Fibroblast of skin of left quadriceps (primary cell): ENCODE measurements at regions not wholly inside any gene's neighbourhood (a gene's known extent, or its start where the extent isn't known, plus 50 kb on each side); places are given as distances from the start of the nearest gene placed in this dataset.

Source experiments
- DNase-seq, 2 experiments: peaks; one replicate each; pipeline ENCODE4 v3.0.0-alpha.2; 2013; ENCODE audit warnings: low read depth in 2 of 2

GRCh38 chr5:74954919-74955318 is 88.7 kb upstream of the FAM169A start:
- DNase-seq = peak in 1 of 2 experiments; percentile 31

GRCh38 chr5:74953937-74954720 is 87.9 kb upstream of the FAM169A start:
- no peak for DNase-seq

- no peak for DNase-seq
These were observed 87.4 kb upstream of the FAM169A start for GRCh38 chr5:74953554-74953936.

GRCh38 chr5:74952406-74952805 is 86.2 kb upstream of the FAM169A start:
- DNase-seq = no peak

GRCh38 chr5:74951865-74952264 is 85.7 kb upstream of the FAM169A start:
- DNase-seq = no peak

- DNase-seq = no peak
These were observed 84.8 kb upstream of the FAM169A start for GRCh38 chr5:74950836-74951515.

GRCh38 chr5:74949976-74950375 is 83.8 kb upstream of the FAM169A start:
- DNase-seq = peak; percentile 33 to 36

- no peak for DNase-seq
These were observed 81.9 kb upstream of the FAM169A start for GRCh38 chr5:74948031-74948546.

GRCh38 chr5:74946471-74946870 is 80.3 kb upstream of the FAM169A start:
- DNase-seq = no peak

GRCh38 chr5:74945561-74946165 is 79.5 kb upstream of the FAM169A start:
- no peak for DNase-seq

- no peak for DNase-seq
These were observed 77.7 kb upstream of the FAM169A start for GRCh38 chr5:74943905-74944304.

- no peak for DNase-seq
These were observed 76.6 kb upstream of the FAM169A start for GRCh38 chr5:74942622-74943286.

- no peak for DNase-seq
These were observed 74.7 kb upstream of the FAM169A start for GRCh38 chr5:74940782-74941353.

- no peak for DNase-seq
These were observed 72.2 kb upstream of the FAM169A start for GRCh38 chr5:74938250-74938933.

GRCh38 chr5:74935752-74936091 is 69.5 kb upstream of the FAM169A start:
- no peak for DNase-seq

GRCh38 chr5:74934949-74935751 is 69.0 kb upstream of the FAM169A start:
- DNase-seq = peak; percentile 44 to 52

- no peak for DNase-seq
These were observed 61.1 kb upstream of the FAM169A start for GRCh38 chr5:74927336-74927735.

- peak in 1 of 2 experiments; percentile 28 for DNase-seq
These were observed 53.3 kb upstream of the FAM169A start for GRCh38 chr5:74919487-74919886.

- DNase-seq = no peak
These were observed 52.9 kb upstream of the FAM169A start for GRCh38 chr5:74919041-74919440.

- DNase-seq = no peak
These were observed 52.1 kb upstream of the FAM169A start for GRCh38 chr5:74918232-74918669.
